Mesothelial cell of epicardium (in vitro differentiated cells): ENCODE measurements at regions not wholly inside any gene's neighbourhood (a gene's known extent, or its start where the extent isn't known, plus 50 kb on each side); places are given as distances from the start of the nearest gene placed in this dataset.

ENCODE experiments used
- DNase-seq, 2 experiments: peaks; one replicate each; pipeline ENCODE4 v3.0.0; 2021; ENCODE audit warnings: low spot score in 2 of 2; ENCODE audit not compliant: unreplicated experiment in 2 of 2
- H3K27ac Mint-ChIP-seq: 2 replicates; pipeline ENCODE4 v1.8.0; 2021; ENCODE audit warnings: mixed read lengths
- H3K27me3 Mint-ChIP-seq: 2 replicates; pipeline ENCODE4 v1.8.0; 2021; ENCODE audit warnings: low read depth, mixed read lengths
- H3K36me3 Mint-ChIP-seq: 2 replicates; pipeline ENCODE4 v1.8.0; 2021; ENCODE audit warnings: mixed read lengths
- H3K4me1 Mint-ChIP-seq: 2 replicates; pipeline ENCODE4 v1.8.0; 2021; ENCODE audit warnings: mixed read lengths
- H3K4me3 Mint-ChIP-seq: 2 replicates; pipeline ENCODE4 v1.8.0; 2021; ENCODE audit warnings: mild to moderate bottlenecking, moderate library complexity, mixed read lengths
- H3K9me3 Mint-ChIP-seq: 2 replicates; pipeline ENCODE4 v1.8.0; 2021; ENCODE audit warnings: mixed read lengths
- CTCF ChIP-seq: fragments of 200-600 bp; sonication (generic); IDR thresholded peaks from one replicate; pipeline ENCODE4 v1.5.0; 2021; ENCODE audit warnings: antibody characterized with exemption; ENCODE audit not compliant: unreplicated experiment

DNA sequence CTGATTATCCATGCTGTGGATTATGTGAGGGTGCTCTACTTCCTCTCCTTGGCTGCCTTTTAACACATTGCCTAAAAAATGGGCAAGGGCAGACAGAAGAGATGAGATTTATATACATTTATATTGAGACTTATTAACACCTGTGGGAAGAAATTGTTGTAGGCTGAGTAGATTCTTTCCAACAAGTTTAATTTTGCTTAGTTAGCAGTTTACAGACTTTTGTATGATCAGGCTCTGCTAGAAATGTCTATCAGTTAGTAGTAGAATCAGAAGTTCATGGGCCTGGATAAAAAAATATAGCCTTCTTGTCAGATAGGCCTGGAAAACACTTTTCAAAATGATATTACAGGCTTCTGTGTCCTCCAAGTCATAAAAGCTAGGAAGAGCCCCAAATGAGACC is 111.3 kb upstream of the LEF1 start:
- TF ChIP-seq CTCF, result no peak
- H3K4me1 Mint-ChIP-seq, result no peaks in the 10 kb centered on the region
- no peaks in the 10 kb centered on the region for H3K36me3 Mint-ChIP-seq
- no peak for DNase-seq
- no peak overlapping the region for H3K27ac Mint-ChIP-seq
- no peaks in the 10 kb centered on the region for H3K27me3 Mint-ChIP-seq
- no peak overlapping the region for H3K4me3 Mint-ChIP-seq
- H3K9me3 Mint-ChIP-seq, result peaks cover 7% of the 10 kb centered on the region

- no peak overlapping the region for H3K4me3 Mint-ChIP-seq
- H3K4me1 Mint-ChIP-seq, result no peaks in the 10 kb centered on the region
- no peak for TF ChIP-seq CTCF
- H3K27me3 Mint-ChIP-seq, result no peaks in the 10 kb centered on the region
- peaks cover 3% of the 10 kb centered on the region for H3K9me3 Mint-ChIP-seq
- no peaks in the 10 kb centered on the region for H3K36me3 Mint-ChIP-seq
- no peak overlapping the region for H3K27ac Mint-ChIP-seq
- no peak for DNase-seq
Observed at GRCh38 chr4:108276690-108277089, 108.0 kb upstream of the LEF1 start.

DNA sequence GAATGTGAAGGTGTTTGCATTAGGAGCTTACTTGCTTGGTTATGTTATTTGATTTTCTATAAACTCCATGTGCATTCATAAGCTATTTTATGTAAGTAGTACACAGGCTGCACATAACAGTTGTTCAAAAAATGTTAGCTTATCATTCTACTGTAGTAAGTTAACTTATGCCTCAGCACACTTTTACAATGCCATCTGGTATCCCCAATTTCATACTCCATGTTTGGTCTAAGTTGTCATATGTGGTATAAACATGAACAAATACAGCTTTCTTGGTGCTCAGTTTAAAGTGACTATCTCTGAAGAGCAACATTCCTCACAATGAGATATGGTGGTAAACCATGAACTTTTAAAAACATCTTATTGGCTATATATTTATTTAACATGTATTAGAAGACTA is 104.3 kb upstream of the LEF1 start:
- Mint-ChIP-seq H3K4me1 (peaks cover 8% of the 10 kb centered on the region), H3K27me3 (no peaks in the 10 kb centered on the region), H3K9me3 (peaks cover 3% of the 10 kb centered on the region), H3K36me3 (peaks cover under 1% of the 10 kb centered on the region), H3K27ac (no peak overlapping the region), H3K4me3 (no peak overlapping the region)
- no peak for TF ChIP-seq CTCF
- no peak for DNase-seq

DNA sequence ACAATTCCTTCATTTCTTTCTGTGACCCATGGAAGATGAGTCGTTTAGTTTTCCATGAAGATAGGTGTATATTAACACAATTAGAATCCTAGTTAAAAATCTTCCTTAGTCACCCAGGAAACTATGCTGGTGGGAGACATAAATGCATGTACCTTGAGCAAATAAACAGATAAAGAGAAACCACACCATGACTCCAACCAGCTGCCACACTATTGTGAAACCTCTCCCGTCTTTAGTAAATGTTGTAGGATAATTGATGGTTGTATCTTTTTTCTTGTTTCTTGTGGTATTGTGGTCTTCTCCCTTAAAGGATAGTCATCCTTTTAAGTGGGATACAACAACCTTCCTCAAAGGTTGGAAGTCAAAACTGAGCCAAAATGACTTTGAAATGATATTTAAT is 103.8 kb upstream of the LEF1 start:
- TF ChIP-seq CTCF, result no peak
- Mint-ChIP-seq H3K27ac (no peak overlapping the region), H3K27me3 (no peaks in the 10 kb centered on the region), H3K9me3 (peaks cover 3% of the 10 kb centered on the region), H3K4me3 (no peak overlapping the region), H3K4me1 (peaks cover 8% of the 10 kb centered on the region), H3K36me3 (peaks cover 2% of the 10 kb centered on the region)
- DNase-seq, result no peak

GRCh38 chr4:108272046-108272445 is 103.3 kb upstream of the LEF1 start:
- peaks cover 3% of the 10 kb centered on the region for H3K9me3 Mint-ChIP-seq
- H3K4me1 Mint-ChIP-seq, result peaks cover 8% of the 10 kb centered on the region
- no peak for TF ChIP-seq CTCF
- H3K4me3 Mint-ChIP-seq, result no peak overlapping the region
- no peak overlapping the region for H3K27ac Mint-ChIP-seq
- no peak for DNase-seq
- H3K27me3 Mint-ChIP-seq, result no peaks in the 10 kb centered on the region
- H3K36me3 Mint-ChIP-seq, result peaks cover 2% of the 10 kb centered on the region
